ENCODE measurements at regions not wholly inside any gene's neighbourhood (a gene's known extent, or its start where the extent isn't known, plus 50 kb on each side); places are given as distances from the start of the nearest gene placed in this dataset.

DNA sequence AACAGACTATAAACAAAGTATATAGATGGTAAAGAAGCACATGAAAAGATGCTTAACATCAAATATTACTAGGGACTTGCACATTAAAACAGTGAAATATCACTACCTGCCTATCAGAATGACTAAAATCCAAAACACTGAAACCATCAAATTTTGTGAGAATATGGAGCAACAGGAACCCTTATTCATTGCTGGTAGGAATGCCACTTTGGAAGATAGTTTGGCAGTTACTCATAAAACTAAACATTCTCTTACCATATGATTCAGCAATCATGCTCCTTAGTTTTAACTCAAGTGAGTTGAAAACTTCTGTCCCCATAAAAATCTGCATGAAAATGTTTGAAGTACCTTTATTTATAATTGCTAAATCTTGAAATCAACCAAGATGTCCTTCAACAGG lies 297.6 kb downstream of the DAD1 start:
- intact Hi-C loops (cut with micrococcal nuclease) = no loop called here

DNA sequence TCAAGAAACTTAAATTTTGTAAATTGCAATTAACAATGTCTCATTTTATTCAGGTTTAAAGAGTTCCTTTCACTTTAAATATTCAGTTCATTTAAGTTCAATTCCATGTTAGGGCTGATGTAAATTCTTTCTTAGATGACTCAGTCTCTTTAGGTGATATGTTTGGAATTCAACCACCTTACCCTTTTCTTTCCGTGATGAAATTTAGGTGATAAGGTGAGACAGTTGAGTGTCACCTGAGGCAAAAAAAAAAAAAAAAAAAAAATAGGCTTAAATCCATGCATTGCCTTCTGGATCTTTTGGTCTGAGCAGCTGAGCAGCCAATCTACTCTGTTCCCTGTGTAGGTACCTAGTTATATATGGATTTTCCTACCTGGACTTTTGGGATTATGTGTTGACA lies 299.5 kb downstream of the DAD1 start:
- Histone ChIP-seq H2AFZ (ENCODE audit: insufficient read depth, low read depth, low read length, poor library complexity, severe bottlenecking) (no peak overlapping the region), H3K27ac (ENCODE audit: low read length in 2 of 2) (no peak overlapping the region), H3K9ac (ENCODE audit: low read length) (no peak overlapping the region), H3K27me3 (replicated peaks in 1 of 4; ENCODE audit: control extremely low read depth in 1 of 4, control insufficient read depth in 3 of 4, insufficient read depth in 4 of 4, low read length in 3 of 4) (peaks cover 0 to 3% (median 1%) of the 10 kb centered on the region in 4 experiments), H3K4me3 (ENCODE audit: control extremely low read depth in 1 of 5, extremely low read depth in 1 of 5, insufficient read depth in 1 of 5, low read depth in 2 of 5, low read length in 4 of 5) (no peak overlapping the region), H3K79me2 (ENCODE audit: control insufficient read depth, insufficient read depth, low read length) (no peaks in the 10 kb centered on the region), H4K20me1 (ENCODE audit: control insufficient read depth, insufficient read depth, low read length, poor library complexity, severe bottlenecking) (no peaks in the 10 kb centered on the region), H3K4me1 (ENCODE audit: control insufficient read depth in 2 of 2, insufficient read depth in 2 of 2, low read length in 2 of 2) (no peaks in the 10 kb centered on the region), H3K4me2 (replicated peaks; ENCODE audit: low read depth, low read length, poor library complexity, severe bottlenecking) (no peak overlapping the region), H3K36me3 (replicated peaks in 1 of 2; ENCODE audit: control extremely low read depth in 1 of 2, control insufficient read depth in 1 of 2, extremely low read depth in 1 of 2, insufficient read depth in 2 of 2, low read length in 1 of 2) (no peaks in the 10 kb centered on the region), H3K9me3 (ENCODE audit: control extremely low read depth in 1 of 3, control insufficient read depth in 2 of 3, insufficient read depth in 1 of 3, low read length in 2 of 3) (no peaks in the 10 kb centered on the region)
- ChIA-PET CTCF (interaction anchor here (1.2 kb wide), 1 partner anchor 11 kb away, joined by 4 read pairs; no protein-coding TSS in a partner anchor), POLR2A (no interaction called here)
- no peak for ATAC-seq (ENCODE audit: low read depth)
- Mint-ChIP-seq H3K27ac (no peak overlapping the region), H3K9me3 (ENCODE audit: insufficient read depth) (no peaks in the 10 kb centered on the region), H3K27me3 (no peaks in the 10 kb centered on the region), H3K4me3 (no peak overlapping the region), H3K4me1 (no peaks in the 10 kb centered on the region)
- intact Hi-C loops (cut with micrococcal nuclease) = no loop called here
- no peak for DNase-seq
- no peak for TF ChIP-seq EZH2 (IDR thresholded peaks at IDR 0.05; ENCODE audit: borderline replicate concordance, insufficient read depth, low read depth, low read length, poor library complexity, severe bottlenecking)
- TF ChIP-seq, protein P1, sequence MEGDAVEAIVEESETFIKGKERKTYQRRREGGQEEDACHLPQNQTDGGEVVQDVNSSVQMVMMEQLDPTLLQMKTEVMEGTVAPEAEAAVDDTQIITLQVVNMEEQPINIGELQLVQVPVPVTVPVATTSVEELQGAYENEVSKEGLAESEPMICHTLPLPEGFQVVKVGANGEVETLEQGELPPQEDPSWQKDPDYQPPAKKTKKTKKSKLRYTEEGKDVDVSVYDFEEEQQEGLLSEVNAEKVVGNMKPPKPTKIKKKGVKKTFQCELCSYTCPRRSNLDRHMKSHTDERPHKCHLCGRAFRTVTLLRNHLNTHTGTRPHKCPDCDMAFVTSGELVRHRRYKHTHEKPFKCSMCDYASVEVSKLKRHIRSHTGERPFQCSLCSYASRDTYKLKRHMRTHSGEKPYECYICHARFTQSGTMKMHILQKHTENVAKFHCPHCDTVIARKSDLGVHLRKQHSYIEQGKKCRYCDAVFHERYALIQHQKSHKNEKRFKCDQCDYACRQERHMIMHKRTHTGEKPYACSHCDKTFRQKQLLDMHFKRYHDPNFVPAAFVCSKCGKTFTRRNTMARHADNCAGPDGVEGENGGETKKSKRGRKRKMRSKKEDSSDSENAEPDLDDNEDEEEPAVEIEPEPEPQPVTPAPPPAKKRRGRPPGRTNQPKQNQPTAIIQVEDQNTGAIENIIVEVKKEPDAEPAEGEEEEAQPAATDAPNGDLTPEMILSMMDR (IDR thresholded peaks at IDR 0.05) = no peak
- no CpG with 5 or more reads among the region's 1 CpG for WGBS (ENCODE audit: insufficient coverage)

More for the DNA sequence above, 297.6 kb downstream of the DAD1 start:
- Mint-ChIP-seq H3K4me3 (no peak overlapping the region), H3K27me3 (no peaks in the 10 kb centered on the region), H3K9me3 (ENCODE audit: insufficient read depth) (no peaks in the 10 kb centered on the region), H3K4me1 (no peaks in the 10 kb centered on the region), H3K27ac (no peak overlapping the region)
- no peak for DNase-seq
- Histone ChIP-seq H3K36me3 (replicated peaks in 1 of 2; ENCODE audit: control extremely low read depth in 1 of 2, control insufficient read depth in 1 of 2, extremely low read depth in 1 of 2, insufficient read depth in 2 of 2, low read length in 1 of 2) (no peaks in the 10 kb centered on the region), H3K4me1 (ENCODE audit: control insufficient read depth in 2 of 2, insufficient read depth in 2 of 2, low read length in 2 of 2) (no peaks in the 10 kb centered on the region), H3K4me3 (ENCODE audit: control extremely low read depth in 1 of 5, extremely low read depth in 1 of 5, insufficient read depth in 1 of 5, low read depth in 2 of 5, low read length in 4 of 5) (no peak overlapping the region), H3K79me2 (ENCODE audit: control insufficient read depth, insufficient read depth, low read length) (no peaks in the 10 kb centered on the region), H3K27ac (ENCODE audit: low read length in 2 of 2) (no peak overlapping the region), H3K4me2 (replicated peaks; ENCODE audit: low read depth, low read length, poor library complexity, severe bottlenecking) (no peak overlapping the region), H3K9ac (ENCODE audit: low read length) (no peak overlapping the region), H3K27me3 (replicated peaks in 1 of 4; ENCODE audit: control extremely low read depth in 1 of 4, control insufficient read depth in 3 of 4, insufficient read depth in 4 of 4, low read length in 3 of 4) (peaks cover 0 to 3% (median 1%) of the 10 kb centered on the region in 4 experiments), H3K9me3 (ENCODE audit: control extremely low read depth in 1 of 3, control insufficient read depth in 2 of 3, insufficient read depth in 1 of 3, low read length in 2 of 3) (no peaks in the 10 kb centered on the region), H4K20me1 (ENCODE audit: control insufficient read depth, insufficient read depth, low read length, poor library complexity, severe bottlenecking) (no peaks in the 10 kb centered on the region), H2AFZ (ENCODE audit: insufficient read depth, low read depth, low read length, poor library complexity, severe bottlenecking) (no peak overlapping the region)
- ChIA-PET POLR2A (interaction anchor here (0.7 kb wide), 2 partner anchors 71 to 119 kb away, joined by 3 to 4 read pairs; no protein-coding TSS in a partner anchor), CTCF (interaction anchor here (1.7 kb wide), 1 partner anchor 14 kb away, joined by 6 read pairs; no protein-coding TSS in a partner anchor)
- no peak for TF ChIP-seq EZH2 (IDR thresholded peaks at IDR 0.05; ENCODE audit: borderline replicate concordance, insufficient read depth, low read depth, low read length, poor library complexity, severe bottlenecking)
- TF ChIP-seq, protein P1 (IDR thresholded peaks at IDR 0.05) = no peak
- ATAC-seq (ENCODE audit: low read depth) = no peak
